SK-N-SH (cell line): ENCODE measurements at regions not wholly inside any gene's neighbourhood (a gene's known extent, or its start where the extent isn't known, plus 50 kb on each side); places are given as distances from the start of the nearest gene placed in this dataset.

Experiments used
- CTCF ChIA-PET: fragments of 300-600, 350-600 bp; formaldehyde crosslinking; extraction: SDS; loops from one replicate; lab custom pipeline; 2021; lab: Yijun Ruan, JAX
- POLR2A ChIA-PET: fragments of 350-600 bp; sonication (Branson Sonifier 250); formaldehyde crosslinking; extraction: SDS; loops from one replicate; lab custom pipeline; 2020; ENCODE audit warnings: antibody characterized with exemption, inconsistent platforms; lab: Yijun Ruan, JAX
- DNase-seq: peaks from one replicate; pipeline ENCODE4 v3.0.0; 2012
- H2AFZ ChIP-seq: fragments of 200-600 bp; sonication (generic); 2 replicates; pipeline ENCODE4 v1.8.1; 2016; ENCODE audit warnings: antibody characterized with exemption, mild to moderate bottlenecking, low read depth
- H3F3A ChIP-seq: fragments of 200-600 bp; sonication (generic); replicated peaks from 2 replicates; pipeline ENCODE3; 2016; ENCODE audit warnings: antibody characterized with exemption, mild to moderate bottlenecking; ENCODE audit not compliant: insufficient read depth
- H3K27ac ChIP-seq, 2 experiments: fragments of 200-500 bp in 1 of 2; fragments of 200-600 bp in 1 of 2; sonication (Bioruptor generic) in 1 of 2; sonication (generic), shearing (Covaris generic) in 1 of 2; 2 replicates each; pipeline versions ENCODE4 v1.5.1 to v1.6.1; 2014 to 2016; ENCODE audit warnings: low read depth in 2 of 2, inconsistent platforms in 1 of 2, low read length in 1 of 2, mild to moderate bottlenecking in 1 of 2, mixed read lengths in 1 of 2
- H3K27me3 ChIP-seq: fragments of 200-600 bp; sonication (generic), shearing (Covaris generic); 2 replicates; pipeline ENCODE4 v1.6.1; 2016; ENCODE audit warnings: mixed run types; ENCODE audit not compliant: insufficient read depth
- H3K36me3 ChIP-seq, 2 experiments: fragments of 200-500 bp in 1 of 2; fragments of 200-600 bp in 1 of 2; sonication (Bioruptor generic) in 1 of 2; sonication (generic) in 1 of 2; replicated peaks in 1 of 2; 2 replicates each; pipeline versions ENCODE3 to v1.5.1; 2014 to 2016; ENCODE audit warnings: low read length in 1 of 2, mild to moderate bottlenecking in 1 of 2; ENCODE audit not compliant: insufficient read depth in 2 of 2, control insufficient read depth in 1 of 2
- H3K4me1 ChIP-seq, 2 experiments: fragments of 200-500 bp in 1 of 2; fragments of 200-600 bp in 1 of 2; sonication (Bioruptor generic) in 1 of 2; sonication (generic), shearing (Covaris generic) in 1 of 2; 2 replicates each; pipeline versions ENCODE4 v1.5.1 to v1.6.1; 2014 to 2016; ENCODE audit warnings: low read depth in 1 of 2, low read length in 1 of 2, mixed run types in 1 of 2; ENCODE audit not compliant: insufficient read depth in 2 of 2, control insufficient read depth in 1 of 2
- H3K4me2 ChIP-seq: fragments of 200-600 bp; sonication (generic), shearing (Covaris generic); 2 replicates; pipeline ENCODE4 v1.6.1; 2017; ENCODE audit warnings: mixed run types
- H3K4me3 ChIP-seq, 2 experiments: fragments of 200-500 bp in 1 of 2; fragments of 200-600 bp in 1 of 2; sonication (Bioruptor generic) in 1 of 2; sonication (generic), shearing (Covaris generic) in 1 of 2; 2 replicates each; pipeline versions ENCODE4 v1.5.1 to v1.8.1; 2014 to 2016; ENCODE audit warnings: low read depth in 2 of 2, inconsistent platforms in 1 of 2, low read length in 1 of 2, mild to moderate bottlenecking in 1 of 2, mixed read lengths in 1 of 2, moderate library complexity in 1 of 2
- H3K79me2 ChIP-seq: fragments of 200-600 bp; sonication (generic); 2 replicates; pipeline ENCODE4 v1.8.1; 2017; ENCODE audit warnings: mild to moderate bottlenecking; ENCODE audit not compliant: insufficient read depth
- H3K9ac ChIP-seq: fragments of 200-600 bp; sonication (generic); 2 replicates; pipeline ENCODE4 v1.6.1; 2017; ENCODE audit warnings: mixed run types
- H3K9me2 ChIP-seq: fragments of 200-600 bp; sonication (generic); 2 replicates; pipeline ENCODE4 v1.6.1; 2017; ENCODE audit warnings: mixed run types
- H3K9me3 ChIP-seq: fragments of 200-600 bp; sonication (generic); 2 replicates; pipeline ENCODE4 v1.6.1; 2017; ENCODE audit warnings: mixed run types, mild to moderate bottlenecking, moderate library complexity
- H4K20me1 ChIP-seq: fragments of 200-600 bp; sonication (generic); 2 replicates; pipeline ENCODE4 v1.6.1; 2017; ENCODE audit warnings: mild to moderate bottlenecking, mixed run types; ENCODE audit not compliant: insufficient read depth
- EP300 ChIP-seq, 2 experiments: IDR thresholded peaks; 2 replicates each; pipeline versions ENCODE4 v1.4.0 to v1.6.1; 2012; ENCODE audit warnings: borderline replicate concordance in 1 of 2, low read depth in 1 of 2, low read length in 1 of 2
- FOXM1 ChIP-seq: IDR thresholded peaks from 2 replicates; pipeline ENCODE4 v1.4.0; 2012; ENCODE audit warnings: low read depth, mild to moderate bottlenecking
- GATA2 ChIP-seq: sonication (generic); formaldehyde crosslinking; IDR thresholded peaks from 2 replicates; pipeline ENCODE4 v1.5.0; 2020; ENCODE audit warnings: mild to moderate bottlenecking, missing genetic modification reagents
- MXI1 ChIP-seq: IDR thresholded peaks from 2 replicates; pipeline ENCODE4 v1.6.1; 2012; ENCODE audit warnings: mild to moderate bottlenecking, low read depth, low read length, improper control_type of control experiment
- TAF1 ChIP-seq: IDR thresholded peaks from 2 replicates; pipeline ENCODE4 v1.6.1; 2012; ENCODE audit warnings: low read depth, mild to moderate bottlenecking, low read length, moderate library complexity, borderline replicate concordance
- YY1 ChIP-seq: IDR thresholded peaks from 2 replicates; pipeline ENCODE4 v1.4.0; 2012; ENCODE audit warnings: low read depth, mild to moderate bottlenecking
- WGBS: methylation state at CpG from one replicate; pipeline ENCODE4 v1.1.6; 2017; ENCODE audit warnings: low lambda C conversion rate; 5-methylcytosine and 5-hydroxymethylcytosine counted together
- TF ChIP-seq, protein P1 (sequence below): IDR thresholded peaks from 2 replicates; pipeline ENCODE4 v1.6.1; 2012; ENCODE audit warnings: mild to moderate bottlenecking, low read depth, low read length, moderate library complexity
- TF ChIP-seq, protein P2 (sequence below): IDR thresholded peaks from 2 replicates; pipeline ENCODE4; 2012
- TF ChIP-seq, protein P3 (sequence below): IDR thresholded peaks from 2 replicates; pipeline ENCODE4 v1.4.0; 2012; ENCODE audit warnings: low read depth, borderline replicate concordance

DNA sequence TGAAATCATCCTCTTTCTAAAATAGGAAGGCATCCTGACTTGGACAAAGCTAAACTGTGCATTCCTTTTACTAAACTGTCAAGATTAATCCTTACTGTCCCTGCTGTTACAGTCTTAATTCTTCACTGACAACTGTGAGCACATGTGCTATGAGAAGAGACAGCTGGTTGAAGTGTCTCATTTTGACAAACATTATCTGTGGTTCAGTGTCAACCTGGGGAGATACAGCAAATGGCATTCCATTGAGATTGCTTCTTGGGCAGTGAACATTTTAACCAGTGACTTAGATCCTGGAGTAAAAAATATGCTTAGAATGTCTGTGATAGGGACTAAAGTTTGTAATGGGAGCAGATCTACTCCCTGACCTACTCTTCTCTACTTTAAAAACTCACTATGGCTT, 552.6 kb upstream of the ATP2B1 start (continued):
- TF ChIP-seq, protein P1, sequence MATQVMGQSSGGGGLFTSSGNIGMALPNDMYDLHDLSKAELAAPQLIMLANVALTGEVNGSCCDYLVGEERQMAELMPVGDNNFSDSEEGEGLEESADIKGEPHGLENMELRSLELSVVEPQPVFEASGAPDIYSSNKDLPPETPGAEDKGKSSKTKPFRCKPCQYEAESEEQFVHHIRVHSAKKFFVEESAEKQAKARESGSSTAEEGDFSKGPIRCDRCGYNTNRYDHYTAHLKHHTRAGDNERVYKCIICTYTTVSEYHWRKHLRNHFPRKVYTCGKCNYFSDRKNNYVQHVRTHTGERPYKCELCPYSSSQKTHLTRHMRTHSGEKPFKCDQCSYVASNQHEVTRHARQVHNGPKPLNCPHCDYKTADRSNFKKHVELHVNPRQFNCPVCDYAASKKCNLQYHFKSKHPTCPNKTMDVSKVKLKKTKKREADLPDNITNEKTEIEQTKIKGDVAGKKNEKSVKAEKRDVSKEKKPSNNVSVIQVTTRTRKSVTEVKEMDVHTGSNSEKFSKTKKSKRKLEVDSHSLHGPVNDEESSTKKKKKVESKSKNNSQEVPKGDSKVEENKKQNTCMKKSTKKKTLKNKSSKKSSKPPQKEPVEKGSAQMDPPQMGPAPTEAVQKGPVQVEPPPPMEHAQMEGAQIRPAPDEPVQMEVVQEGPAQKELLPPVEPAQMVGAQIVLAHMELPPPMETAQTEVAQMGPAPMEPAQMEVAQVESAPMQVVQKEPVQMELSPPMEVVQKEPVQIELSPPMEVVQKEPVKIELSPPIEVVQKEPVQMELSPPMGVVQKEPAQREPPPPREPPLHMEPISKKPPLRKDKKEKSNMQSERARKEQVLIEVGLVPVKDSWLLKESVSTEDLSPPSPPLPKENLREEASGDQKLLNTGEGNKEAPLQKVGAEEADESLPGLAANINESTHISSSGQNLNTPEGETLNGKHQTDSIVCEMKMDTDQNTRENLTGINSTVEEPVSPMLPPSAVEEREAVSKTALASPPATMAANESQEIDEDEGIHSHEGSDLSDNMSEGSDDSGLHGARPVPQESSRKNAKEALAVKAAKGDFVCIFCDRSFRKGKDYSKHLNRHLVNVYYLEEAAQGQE = no peak
- TF ChIP-seq YY1 = no peak
- TF ChIP-seq, protein P2, sequence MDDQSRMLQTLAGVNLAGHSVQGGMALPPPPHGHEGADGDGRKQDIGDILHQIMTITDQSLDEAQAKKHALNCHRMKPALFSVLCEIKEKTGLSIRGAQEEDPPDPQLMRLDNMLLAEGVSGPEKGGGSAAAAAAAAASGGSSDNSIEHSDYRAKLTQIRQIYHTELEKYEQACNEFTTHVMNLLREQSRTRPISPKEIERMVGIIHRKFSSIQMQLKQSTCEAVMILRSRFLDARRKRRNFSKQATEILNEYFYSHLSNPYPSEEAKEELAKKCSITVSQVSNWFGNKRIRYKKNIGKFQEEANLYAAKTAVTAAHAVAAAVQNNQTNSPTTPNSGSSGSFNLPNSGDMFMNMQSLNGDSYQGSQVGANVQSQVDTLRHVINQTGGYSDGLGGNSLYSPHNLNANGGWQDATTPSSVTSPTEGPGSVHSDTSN = no peak

DNA sequence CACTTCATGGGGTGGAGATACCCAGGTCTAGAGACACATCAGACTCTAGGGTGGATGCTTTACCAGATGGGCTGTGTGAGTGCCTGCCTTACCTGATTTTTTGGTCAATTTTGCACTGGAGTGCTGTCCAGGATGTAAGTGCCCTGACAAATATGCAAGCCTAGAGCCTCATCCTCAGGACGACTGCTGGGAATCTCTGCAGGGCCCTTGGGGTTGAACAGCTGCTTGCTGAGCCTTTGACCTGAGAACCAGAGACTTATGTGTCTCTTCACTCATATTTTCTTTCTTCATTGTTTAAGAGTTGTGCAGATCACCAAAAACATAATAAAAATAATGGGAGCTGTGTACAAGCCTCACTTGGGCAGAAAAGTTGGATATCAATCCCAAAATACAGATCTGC, 551.5 kb upstream of the ATP2B1 start:
- WGBS = 100% methylated on average over 1 of the region's 1 CpG
- no peak overlapping the region for H3K4me2 ChIP-seq
- no peaks in the 10 kb centered on the region for H3K9me3 ChIP-seq
- peak overlapping the region in 1 of 2 experiments; percentile 76; a peak in 1 of 4 replicates for H3K27ac ChIP-seq
- POLR2A ChIA-PET = no interaction called here
- no peaks in the 10 kb centered on the region for H3K9me2 ChIP-seq
- no peaks in the 10 kb centered on the region for H3K36me3 ChIP-seq
- no peak overlapping the region for H3K9ac ChIP-seq
- H3K4me1 ChIP-seq = peaks cover 0 to 10% of the 10 kb centered on the region in 2 experiments; a peak in 2 of 4 replicates
- H3K27me3 ChIP-seq = no peaks in the 10 kb centered on the region
- H3K79me2 ChIP-seq = no peaks in the 10 kb centered on the region
- no peak for DNase-seq
- no peaks in the 10 kb centered on the region for H3F3A ChIP-seq
- CTCF ChIA-PET = no interaction called here
- H2AFZ ChIP-seq = no peak overlapping the region
- H3K4me3 ChIP-seq = no peak overlapping the region
- TF ChIP-seq EP300 (IDR thresholded peaks at IDR 0.05; ENCODE audit: borderline replicate concordance in 1 of 2, low read depth in 1 of 2, low read length in 1 of 2) (no peak), MXI1 (no peak), FOXM1 (no peak), GATA2 (CRISPR knock-in tag) (no peak), TAF1 (no peak), YY1 (no peak)
- TF ChIP-seq, protein P3, sequence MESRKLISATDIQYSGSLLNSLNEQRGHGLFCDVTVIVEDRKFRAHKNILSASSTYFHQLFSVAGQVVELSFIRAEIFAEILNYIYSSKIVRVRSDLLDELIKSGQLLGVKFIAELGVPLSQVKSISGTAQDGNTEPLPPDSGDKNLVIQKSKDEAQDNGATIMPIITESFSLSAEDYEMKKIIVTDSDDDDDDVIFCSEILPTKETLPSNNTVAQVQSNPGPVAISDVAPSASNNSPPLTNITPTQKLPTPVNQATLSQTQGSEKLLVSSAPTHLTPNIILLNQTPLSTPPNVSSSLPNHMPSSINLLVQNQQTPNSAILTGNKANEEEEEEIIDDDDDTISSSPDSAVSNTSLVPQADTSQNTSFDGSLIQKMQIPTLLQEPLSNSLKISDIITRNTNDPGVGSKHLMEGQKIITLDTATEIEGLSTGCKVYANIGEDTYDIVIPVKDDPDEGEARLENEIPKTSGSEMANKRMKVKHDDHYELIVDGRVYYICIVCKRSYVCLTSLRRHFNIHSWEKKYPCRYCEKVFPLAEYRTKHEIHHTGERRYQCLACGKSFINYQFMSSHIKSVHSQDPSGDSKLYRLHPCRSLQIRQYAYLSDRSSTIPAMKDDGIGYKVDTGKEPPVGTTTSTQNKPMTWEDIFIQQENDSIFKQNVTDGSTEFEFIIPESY = no peak
- no peaks in the 10 kb centered on the region for H4K20me1 ChIP-seq
